Astrocyte of the cerebellum (primary cell): ENCODE measurements at regions not wholly inside any gene's neighbourhood (a gene's known extent, or its start where the extent isn't known, plus 50 kb on each side); places are given as distances from the start of the nearest gene placed in this dataset.

Experiments
- DNase-seq: peaks from one replicate; pipeline ENCODE4 v3.0.0-alpha.2; 2011; ENCODE audit warnings: low read depth
- H3K4me3 ChIP-seq: 2 replicates; pipeline ENCODE4 v1.5.1; 2011; ENCODE audit warnings: mild to moderate bottlenecking, low read depth, low read length, moderate library complexity
- in situ Hi-C: cut with HindIII; loops from 2 replicates; pipeline ENCODE4 v1.10.0; 2017; ENCODE audit warnings: low sequenced_read_pairs
- TF ChIP-seq, protein P1 (sequence below): IDR thresholded peaks from 2 replicates; pipeline ENCODE4 v1.5.1; 2012; ENCODE audit warnings: low read length, low read depth, moderate library complexity, mild to moderate bottlenecking; ENCODE audit errors: missing control alignments

DNA sequence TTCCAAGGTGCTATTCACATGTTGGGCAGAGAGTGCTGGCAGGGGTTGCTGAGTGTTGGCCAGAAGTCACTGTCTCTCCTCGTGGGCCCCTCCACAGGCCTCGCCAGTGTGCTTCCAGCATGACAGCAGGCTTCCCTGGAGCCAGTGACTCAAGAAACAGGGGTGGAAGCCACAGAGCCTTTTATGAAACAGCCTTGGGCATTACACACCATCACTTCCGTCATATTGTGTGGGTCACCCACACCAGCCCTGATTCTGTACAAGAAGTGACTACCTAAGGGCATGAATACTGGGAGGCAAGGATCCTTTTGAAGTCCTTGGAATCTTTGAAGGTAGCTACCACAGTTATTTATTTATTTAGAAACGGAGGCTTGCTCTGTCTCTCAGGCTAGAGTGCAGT is 177.6 kb upstream of the UBE3A start:
- no peak for DNase-seq
- H3K4me3 ChIP-seq, result no peak overlapping the region
- in situ Hi-C loops, result no loop called here
- TF ChIP-seq, protein P1, sequence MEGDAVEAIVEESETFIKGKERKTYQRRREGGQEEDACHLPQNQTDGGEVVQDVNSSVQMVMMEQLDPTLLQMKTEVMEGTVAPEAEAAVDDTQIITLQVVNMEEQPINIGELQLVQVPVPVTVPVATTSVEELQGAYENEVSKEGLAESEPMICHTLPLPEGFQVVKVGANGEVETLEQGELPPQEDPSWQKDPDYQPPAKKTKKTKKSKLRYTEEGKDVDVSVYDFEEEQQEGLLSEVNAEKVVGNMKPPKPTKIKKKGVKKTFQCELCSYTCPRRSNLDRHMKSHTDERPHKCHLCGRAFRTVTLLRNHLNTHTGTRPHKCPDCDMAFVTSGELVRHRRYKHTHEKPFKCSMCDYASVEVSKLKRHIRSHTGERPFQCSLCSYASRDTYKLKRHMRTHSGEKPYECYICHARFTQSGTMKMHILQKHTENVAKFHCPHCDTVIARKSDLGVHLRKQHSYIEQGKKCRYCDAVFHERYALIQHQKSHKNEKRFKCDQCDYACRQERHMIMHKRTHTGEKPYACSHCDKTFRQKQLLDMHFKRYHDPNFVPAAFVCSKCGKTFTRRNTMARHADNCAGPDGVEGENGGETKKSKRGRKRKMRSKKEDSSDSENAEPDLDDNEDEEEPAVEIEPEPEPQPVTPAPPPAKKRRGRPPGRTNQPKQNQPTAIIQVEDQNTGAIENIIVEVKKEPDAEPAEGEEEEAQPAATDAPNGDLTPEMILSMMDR, result no peak

DNA sequence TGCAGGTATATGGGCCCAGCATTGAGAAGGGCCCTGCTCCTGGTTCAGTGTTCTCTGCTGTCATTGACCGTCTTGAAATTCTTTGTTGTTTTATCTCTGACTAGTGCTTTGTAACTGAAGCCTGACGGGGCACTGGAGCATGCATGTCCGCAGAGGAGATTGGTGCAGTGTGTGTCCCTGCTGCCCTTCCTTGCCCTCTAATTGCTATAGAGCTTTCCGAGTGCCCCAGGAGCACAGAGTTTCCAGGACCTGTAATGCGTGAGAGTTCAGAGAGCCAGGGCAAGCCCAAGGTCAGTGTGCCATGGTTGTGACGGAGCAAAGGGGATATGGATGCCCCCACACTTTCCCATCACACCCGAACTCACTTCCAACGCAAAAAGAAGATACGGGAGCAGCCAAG is 174.3 kb upstream of the UBE3A start:
- H3K4me3 ChIP-seq, result no peak overlapping the region
- in situ Hi-C loops, result no loop called here
- DNase-seq, result no peak
- TF ChIP-seq, protein P1, result no peak

DNA sequence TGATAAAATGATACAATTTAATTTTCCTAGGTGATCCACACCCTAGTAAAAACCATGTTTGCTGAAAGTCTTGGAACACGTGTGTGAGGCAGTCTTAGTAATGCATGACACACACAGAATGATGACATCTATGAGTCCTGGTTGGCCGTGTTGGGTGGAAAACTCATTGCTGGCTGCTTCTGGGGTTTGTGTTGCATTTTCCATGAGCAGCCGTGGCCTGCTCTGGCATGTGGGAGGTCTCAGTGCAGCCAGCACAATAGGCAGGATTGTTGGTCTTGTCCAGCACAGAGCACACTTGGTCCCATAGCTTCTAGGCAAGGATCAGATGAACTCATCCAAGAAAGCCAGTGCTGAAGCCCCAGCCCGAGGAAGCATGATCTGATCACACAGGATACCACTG is 172.8 kb upstream of the UBE3A start:
- in situ Hi-C loops, result no loop called here
- DNase-seq, result no peak
- no peak overlapping the region for H3K4me3 ChIP-seq
- TF ChIP-seq, protein P1, result no peak

DNA sequence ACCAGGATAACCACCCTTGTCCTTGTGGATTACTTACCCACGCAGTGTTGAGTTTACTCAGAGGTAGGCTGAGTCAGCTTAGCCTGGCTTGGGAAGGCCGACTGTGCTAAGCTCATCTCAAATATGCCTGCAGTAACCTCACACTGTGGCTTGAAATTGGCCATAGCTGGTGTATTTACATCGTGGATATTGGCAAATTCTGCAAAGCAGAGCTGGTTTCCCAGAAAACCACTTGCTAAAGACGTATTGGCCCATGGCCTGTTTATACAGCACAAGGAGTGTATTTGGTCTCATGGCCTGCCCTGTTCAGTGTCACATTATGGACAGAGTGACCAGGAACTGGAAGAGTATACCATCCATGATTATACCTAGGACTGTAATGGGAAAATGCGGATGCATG is 170.5 kb upstream of the UBE3A start:
- H3K4me3 ChIP-seq, result no peak overlapping the region
- DNase-seq, result no peak
- in situ Hi-C loops, result no loop called here
- TF ChIP-seq, protein P1, result no peak

DNA sequence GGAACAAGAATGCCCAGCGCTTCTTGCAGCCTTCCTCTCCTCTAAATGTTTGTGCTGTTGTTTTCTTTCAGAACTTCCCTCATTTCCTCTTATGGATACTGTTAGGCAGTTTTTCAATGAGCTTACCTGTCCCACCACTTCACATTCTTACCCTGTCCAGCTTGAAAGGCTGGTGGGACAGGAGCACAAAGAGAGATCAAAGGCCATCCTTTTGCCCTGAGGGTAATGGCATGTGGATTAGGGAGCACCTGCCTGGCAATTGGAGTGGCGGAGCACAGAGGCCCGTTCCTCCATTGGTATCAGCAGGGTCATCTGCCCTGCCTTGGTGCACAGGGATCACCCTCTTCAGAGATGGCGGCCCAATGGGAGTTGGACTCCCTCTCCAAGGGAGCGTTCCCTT is 170.1 kb upstream of the UBE3A start:
- DNase-seq, result no peak
- in situ Hi-C loops, result no loop called here
- TF ChIP-seq, protein P1, result no peak
- H3K4me3 ChIP-seq, result no peak overlapping the region

DNA sequence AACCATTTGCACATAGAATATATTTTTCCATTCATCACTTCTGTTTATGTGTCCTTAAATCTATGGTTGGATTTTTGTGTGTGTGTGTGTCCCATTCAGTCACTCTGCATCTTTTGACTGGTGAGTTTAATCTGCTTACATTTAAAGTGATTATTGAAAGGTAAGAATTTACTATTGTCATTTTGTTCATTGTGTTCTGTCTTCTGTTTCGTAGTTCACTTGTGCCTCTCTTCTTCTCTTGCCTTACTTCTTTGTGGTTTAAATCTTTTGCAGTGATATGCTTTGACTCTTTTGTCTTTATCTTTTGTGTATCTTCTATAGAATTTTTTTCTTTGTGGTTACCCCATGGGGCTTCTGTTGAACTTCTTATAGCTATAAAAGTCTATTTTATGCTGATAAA is 166.3 kb upstream of the UBE3A start:
- no peak overlapping the region for H3K4me3 ChIP-seq
- TF ChIP-seq, protein P1, result no peak
- no peak for DNase-seq
- in situ Hi-C loops, result no loop called here

DNA sequence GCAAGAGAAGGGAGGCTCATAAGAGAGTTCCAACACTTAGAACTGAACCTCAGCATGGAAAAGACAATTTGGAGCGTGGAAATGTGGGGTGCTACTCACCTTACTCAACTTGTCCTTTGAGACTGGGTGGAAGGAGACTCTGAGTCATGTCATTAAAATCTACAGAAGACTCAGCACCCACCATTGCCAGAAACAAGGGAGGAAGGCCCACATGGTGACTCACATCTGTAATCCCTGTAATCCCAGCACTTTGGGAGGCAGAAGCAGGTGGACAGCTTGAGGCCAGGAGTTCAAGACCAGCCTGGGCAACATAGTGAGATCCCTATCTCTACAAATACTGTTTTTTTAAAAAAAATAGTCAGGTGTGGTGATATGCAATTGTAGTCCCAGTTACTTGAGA is 161.9 kb upstream of the UBE3A start:
- H3K4me3 ChIP-seq, result no peak overlapping the region
- TF ChIP-seq, protein P1, result no peak
- in situ Hi-C loops, result no loop called here
- DNase-seq, result no peak
